ENCODE measurements at regions not wholly inside any gene's neighbourhood (a gene's known extent, or its start where the extent isn't known, plus 50 kb on each side); places are given as distances from the start of the nearest gene placed in this dataset.

DNA sequence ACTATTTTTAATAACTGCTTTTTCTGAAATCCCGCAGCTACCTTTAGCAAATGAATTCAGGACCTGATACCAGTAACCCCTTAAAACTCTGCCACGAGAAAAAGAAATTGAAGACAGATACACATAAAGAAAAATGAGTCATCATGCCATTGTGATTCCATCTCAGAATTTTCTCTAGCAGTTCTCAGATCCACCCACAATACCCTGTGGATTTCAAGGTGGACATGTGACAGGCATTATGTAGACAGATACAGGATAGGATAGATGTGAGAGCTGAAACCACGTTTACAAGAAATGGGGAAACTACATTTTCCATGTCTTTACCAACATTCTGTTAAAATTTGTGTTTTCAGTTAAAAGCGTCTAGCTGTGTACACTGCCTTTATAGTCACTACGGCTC, 291.9 kb upstream of the NR2F2 start (continued):
- TF ChIP-seq, protein P1, sequence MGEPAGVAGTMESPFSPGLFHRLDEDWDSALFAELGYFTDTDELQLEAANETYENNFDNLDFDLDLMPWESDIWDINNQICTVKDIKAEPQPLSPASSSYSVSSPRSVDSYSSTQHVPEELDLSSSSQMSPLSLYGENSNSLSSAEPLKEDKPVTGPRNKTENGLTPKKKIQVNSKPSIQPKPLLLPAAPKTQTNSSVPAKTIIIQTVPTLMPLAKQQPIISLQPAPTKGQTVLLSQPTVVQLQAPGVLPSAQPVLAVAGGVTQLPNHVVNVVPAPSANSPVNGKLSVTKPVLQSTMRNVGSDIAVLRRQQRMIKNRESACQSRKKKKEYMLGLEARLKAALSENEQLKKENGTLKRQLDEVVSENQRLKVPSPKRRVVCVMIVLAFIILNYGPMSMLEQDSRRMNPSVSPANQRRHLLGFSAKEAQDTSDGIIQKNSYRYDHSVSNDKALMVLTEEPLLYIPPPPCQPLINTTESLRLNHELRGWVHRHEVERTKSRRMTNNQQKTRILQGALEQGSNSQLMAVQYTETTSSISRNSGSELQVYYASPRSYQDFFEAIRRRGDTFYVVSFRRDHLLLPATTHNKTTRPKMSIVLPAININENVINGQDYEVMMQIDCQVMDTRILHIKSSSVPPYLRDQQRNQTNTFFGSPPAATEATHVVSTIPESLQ (CRISPR knock-in tag; IDR thresholded peaks at IDR 0.05) = no peak
- TF ChIP-seq PRRX2 (CRISPR knock-in tag; IDR thresholded peaks at IDR 0.05) (no peak), IRF2 (CRISPR knock-in tag; IDR thresholded peaks at IDR 0.05; ENCODE audit: borderline replicate concordance, low read depth) (no peak)

DNA sequence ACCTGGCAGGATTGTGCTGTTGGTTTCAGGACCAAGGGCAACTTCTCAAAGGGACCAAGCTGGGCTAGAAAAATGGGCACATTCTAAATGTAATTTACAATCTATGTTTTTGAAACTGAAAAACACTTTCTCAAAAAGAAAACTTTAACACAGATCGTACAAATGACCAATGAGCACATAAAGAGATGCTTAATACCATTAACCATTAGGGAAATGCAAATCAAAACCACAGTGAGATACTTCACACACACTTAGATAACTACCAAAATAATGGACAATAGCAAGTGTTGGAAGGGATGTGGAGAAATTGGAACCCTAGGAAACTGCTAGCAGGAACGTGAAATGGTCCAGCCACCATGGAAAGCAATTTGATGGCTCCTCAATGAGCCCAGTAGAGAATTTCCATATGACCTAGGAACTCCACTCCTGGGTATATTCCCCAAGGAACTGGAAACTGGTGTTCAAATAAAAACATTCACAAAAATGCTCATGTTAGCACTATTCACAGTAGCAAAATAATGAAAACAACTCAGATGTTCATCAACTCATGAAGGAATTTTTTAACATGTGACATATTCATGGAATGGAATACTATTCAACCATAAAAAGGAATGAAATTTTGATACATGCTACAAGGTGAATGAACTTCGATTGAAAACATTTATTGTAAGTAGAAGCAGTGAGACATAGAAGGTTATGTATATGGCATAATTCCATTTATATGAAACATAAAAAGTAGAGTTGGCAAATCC, 288.3 kb upstream of the NR2F2 start:
- DNase-seq (ENCODE audit: low spot score) (no peak), ATAC-seq (no peak)
- Mint-ChIP-seq H3K4me3 (no peak overlapping the region), H3K9me3 (no peaks in the 10 kb centered on the region), H3K36me3 (no peaks in the 10 kb centered on the region), H3K27me3 (ENCODE audit: low read depth) (peaks cover 71% of the 10 kb centered on the region), H3K27ac (no peak overlapping the region), H3K4me1 (peaks cover 7% of the 10 kb centered on the region)
- CTCF ChIA-PET = no interaction called here
- POLR2A ChIA-PET = no interaction called here
- TF ChIP-seq TCF7 (CRISPR knock-in tag; IDR thresholded peaks at IDR 0.05; ENCODE audit: low read depth) (no peak), ZBTB21 (CRISPR knock-in tag; IDR thresholded peaks at IDR 0.05; ENCODE audit: borderline replicate concordance) (no peak), ESRRA (CRISPR knock-in tag; IDR thresholded peaks at IDR 0.05; ENCODE audit: borderline replicate concordance) (no peak), NR2C2 (CRISPR knock-in tag; IDR thresholded peaks at IDR 0.05) (no peak), NR1H2 (CRISPR knock-in tag; IDR thresholded peaks at IDR 0.05) (no peak), JAZF1 (CRISPR knock-in tag; IDR thresholded peaks at IDR 0.05) (no peak), SMAD4 (CRISPR knock-in tag; IDR thresholded peaks at IDR 0.05) (no peak)
- TF ChIP-seq, protein P2, sequence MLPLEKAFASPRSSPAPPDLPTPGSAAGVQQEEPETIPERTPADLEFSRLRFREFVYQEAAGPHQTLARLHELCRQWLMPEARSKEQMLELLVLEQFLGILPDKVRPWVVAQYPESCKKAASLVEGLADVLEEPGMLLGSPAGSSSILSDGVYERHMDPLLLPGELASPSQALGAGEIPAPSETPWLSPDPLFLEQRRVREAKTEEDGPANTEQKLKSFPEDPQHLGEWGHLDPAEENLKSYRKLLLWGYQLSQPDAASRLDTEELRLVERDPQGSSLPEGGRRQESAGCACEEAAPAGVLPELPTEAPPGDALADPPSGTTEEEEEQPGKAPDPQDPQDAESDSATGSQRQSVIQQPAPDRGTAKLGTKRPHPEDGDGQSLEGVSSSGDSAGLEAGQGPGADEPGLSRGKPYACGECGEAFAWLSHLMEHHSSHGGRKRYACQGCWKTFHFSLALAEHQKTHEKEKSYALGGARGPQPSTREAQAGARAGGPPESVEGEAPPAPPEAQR (CRISPR knock-in tag; IDR thresholded peaks at IDR 0.05) = no peak
- TF ChIP-seq, protein P3, sequence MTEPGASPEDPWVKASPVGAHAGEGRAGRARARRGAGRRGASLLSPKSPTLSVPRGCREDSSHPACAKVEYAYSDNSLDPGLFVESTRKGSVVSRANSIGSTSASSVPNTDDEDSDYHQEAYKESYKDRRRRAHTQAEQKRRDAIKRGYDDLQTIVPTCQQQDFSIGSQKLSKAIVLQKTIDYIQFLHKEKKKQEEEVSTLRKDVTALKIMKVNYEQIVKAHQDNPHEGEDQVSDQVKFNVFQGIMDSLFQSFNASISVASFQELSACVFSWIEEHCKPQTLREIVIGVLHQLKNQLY (CRISPR knock-in tag; IDR thresholded peaks at IDR 0.05) = no peak
- TF ChIP-seq, protein P1 (CRISPR knock-in tag; IDR thresholded peaks at IDR 0.05) = no peak
- TF ChIP-seq, protein P4, sequence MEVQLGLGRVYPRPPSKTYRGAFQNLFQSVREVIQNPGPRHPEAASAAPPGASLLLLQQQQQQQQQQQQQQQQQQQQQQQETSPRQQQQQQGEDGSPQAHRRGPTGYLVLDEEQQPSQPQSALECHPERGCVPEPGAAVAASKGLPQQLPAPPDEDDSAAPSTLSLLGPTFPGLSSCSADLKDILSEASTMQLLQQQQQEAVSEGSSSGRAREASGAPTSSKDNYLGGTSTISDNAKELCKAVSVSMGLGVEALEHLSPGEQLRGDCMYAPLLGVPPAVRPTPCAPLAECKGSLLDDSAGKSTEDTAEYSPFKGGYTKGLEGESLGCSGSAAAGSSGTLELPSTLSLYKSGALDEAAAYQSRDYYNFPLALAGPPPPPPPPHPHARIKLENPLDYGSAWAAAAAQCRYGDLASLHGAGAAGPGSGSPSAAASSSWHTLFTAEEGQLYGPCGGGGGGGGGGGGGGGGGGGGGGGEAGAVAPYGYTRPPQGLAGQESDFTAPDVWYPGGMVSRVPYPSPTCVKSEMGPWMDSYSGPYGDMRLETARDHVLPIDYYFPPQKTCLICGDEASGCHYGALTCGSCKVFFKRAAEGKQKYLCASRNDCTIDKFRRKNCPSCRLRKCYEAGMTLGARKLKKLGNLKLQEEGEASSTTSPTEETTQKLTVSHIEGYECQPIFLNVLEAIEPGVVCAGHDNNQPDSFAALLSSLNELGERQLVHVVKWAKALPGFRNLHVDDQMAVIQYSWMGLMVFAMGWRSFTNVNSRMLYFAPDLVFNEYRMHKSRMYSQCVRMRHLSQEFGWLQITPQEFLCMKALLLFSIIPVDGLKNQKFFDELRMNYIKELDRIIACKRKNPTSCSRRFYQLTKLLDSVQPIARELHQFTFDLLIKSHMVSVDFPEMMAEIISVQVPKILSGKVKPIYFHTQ (CRISPR knock-in tag; IDR thresholded peaks at IDR 0.05) = no peak
- TF ChIP-seq, protein P5, sequence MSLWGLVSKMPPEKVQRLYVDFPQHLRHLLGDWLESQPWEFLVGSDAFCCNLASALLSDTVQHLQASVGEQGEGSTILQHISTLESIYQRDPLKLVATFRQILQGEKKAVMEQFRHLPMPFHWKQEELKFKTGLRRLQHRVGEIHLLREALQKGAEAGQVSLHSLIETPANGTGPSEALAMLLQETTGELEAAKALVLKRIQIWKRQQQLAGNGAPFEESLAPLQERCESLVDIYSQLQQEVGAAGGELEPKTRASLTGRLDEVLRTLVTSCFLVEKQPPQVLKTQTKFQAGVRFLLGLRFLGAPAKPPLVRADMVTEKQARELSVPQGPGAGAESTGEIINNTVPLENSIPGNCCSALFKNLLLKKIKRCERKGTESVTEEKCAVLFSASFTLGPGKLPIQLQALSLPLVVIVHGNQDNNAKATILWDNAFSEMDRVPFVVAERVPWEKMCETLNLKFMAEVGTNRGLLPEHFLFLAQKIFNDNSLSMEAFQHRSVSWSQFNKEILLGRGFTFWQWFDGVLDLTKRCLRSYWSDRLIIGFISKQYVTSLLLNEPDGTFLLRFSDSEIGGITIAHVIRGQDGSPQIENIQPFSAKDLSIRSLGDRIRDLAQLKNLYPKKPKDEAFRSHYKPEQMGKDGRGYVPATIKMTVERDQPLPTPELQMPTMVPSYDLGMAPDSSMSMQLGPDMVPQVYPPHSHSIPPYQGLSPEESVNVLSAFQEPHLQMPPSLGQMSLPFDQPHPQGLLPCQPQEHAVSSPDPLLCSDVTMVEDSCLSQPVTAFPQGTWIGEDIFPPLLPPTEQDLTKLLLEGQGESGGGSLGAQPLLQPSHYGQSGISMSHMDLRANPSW (CRISPR knock-in tag; conservative IDR thresholded peaks at IDR 0.05; ENCODE audit: low read depth) = no peak
